H1 (cell line): ENCODE measurements at regions not wholly inside any gene's neighbourhood (a gene's known extent, or its start where the extent isn't known, plus 50 kb on each side); places are given as distances from the start of the nearest gene placed in this dataset.

Source experiments
- CHD1 ChIP-seq: IDR thresholded peaks from 2 replicates; pipeline ENCODE4 v1.6.1; 2012; ENCODE audit warnings: low read depth, low read length, improper control_type of control experiment
- CHD2 ChIP-seq: IDR thresholded peaks from 2 replicates; pipeline ENCODE4 v1.6.1; 2012; ENCODE audit warnings: low read length, improper control_type of control experiment
- EZH2 ChIP-seq: fragments of 200-600 bp; sonication (generic); IDR thresholded peaks from 2 replicates; pipeline ENCODE4 v1.7.1; 2012; ENCODE audit warnings: low read depth, mild to moderate bottlenecking, moderate library complexity, low read length, inconsistent platforms; ENCODE audit not compliant: severe bottlenecking
- SRF ChIP-seq: IDR thresholded peaks from 2 replicates; pipeline ENCODE4 v1.6.1; 2011; ENCODE audit warnings: mild to moderate bottlenecking, low read depth, low read length, moderate library complexity

DNA sequence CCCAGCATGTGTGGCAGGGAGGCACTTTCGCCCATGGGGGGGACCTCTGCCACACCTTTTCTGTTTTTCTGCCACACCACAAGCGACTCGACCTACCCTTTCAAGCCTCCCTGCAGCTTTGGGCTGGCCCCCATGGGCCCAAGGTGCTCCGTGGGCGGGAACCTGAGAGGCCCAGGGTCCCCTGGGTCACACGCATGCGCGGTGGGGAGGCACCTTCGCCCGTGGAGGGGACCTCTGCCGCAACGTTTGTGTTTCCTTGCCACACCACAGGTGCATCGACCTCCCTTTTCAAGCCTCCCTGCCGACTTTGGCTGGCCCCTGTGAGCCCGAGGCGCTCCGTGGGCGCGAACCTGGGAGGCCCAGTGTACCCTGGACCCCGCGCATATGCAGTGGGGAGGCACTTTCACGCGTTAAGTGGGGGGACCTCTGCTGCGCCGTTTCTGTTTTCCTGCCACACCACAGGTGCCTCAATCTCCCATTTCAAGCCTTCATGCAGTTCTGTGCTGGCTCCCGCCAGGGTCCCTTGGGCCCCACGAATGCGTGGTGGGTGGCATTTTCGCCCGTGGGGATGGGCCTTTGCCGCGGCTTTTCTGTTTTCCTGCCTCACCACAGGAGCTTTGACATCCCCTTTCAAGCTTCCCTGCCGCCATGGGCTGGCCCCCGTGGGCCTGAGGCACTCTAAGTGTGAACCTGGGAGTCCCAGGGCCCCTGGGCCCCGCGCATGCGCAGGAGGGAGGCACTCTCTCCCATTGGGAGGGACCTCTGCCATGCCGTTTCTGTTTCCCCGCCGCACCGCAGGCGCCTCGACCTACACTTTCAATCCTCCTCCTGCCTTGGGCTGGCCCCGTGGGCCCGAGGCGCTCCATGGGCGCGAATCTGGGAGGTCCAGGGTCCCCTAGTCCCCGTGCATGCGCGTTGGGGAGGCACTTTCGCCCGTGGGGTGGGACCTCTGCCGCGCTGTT, 332.2 kb downstream of the ALG10 start (continued):
- TF ChIP-seq SRF (no peak), EZH2 (no peak), CHD1 (no peak), CHD2 (no peak)
- TF ChIP-seq, all 59 proteins: peak for 0
